ENCODE measurements at regions not wholly inside any gene's neighbourhood (a gene's known extent, or its start where the extent isn't known, plus 50 kb on each side); places are given as distances from the start of the nearest gene placed in this dataset.

DNA sequence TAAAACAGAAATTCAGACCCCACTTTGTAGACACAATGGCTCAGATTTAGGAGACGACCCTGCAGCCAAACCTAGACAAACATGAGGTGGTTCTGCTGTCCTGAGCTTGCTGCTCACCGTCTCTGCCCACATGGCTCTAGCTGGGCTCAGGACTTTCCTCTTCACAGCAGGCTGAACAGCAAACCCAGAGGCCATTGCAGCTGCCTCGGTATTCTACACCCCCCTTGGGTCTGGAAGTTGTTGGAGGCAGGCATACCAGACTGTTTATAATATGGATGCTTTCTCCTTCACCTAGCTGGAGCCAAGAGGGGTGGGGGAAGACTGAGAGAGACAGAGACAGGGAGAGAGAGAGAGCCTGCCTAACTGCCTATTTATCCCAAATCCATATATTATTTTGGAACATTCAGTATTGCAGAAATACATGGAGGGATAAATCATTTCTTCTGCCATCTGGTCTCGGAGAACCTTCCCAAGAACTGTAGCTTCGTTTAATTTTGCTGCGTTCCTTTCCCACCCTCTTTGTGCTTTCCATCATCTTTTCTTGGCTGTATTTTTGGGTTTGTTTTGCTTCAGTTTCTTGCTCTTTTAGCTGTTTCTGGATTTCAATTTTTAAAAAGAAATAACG is 628.2 kb upstream of the RBFOX1 start:
- no peak overlapping the region for H3K9ac ChIP-seq (ENCODE audit: low read depth, low read length)
- no peaks in the 10 kb centered on the region for H4K20me1 ChIP-seq (ENCODE audit: insufficient read depth, low read length)
- H2AK5ac ChIP-seq (ENCODE audit: low read depth, low read length), result no peak overlapping the region
- intact Hi-C loops (cut with micrococcal nuclease) (no loop called here), dilution Hi-C loops (cut with HindIII; ENCODE audit: low sequenced_read_pairs, unreplicated experiment) (no loop called here), in situ Hi-C loops (cut with MboI; ENCODE audit: low sequenced_read_pairs) (no loop called here)
- no peak overlapping the region for H2BK120ac ChIP-seq (ENCODE audit: low read depth, low read length)
- DNase-seq (no peak), ATAC-seq (ENCODE audit: low read depth) (no peak)
- no peak overlapping the region for H3K4ac ChIP-seq (ENCODE audit: low read depth, low read length)
- no peak overlapping the region for H4K8ac ChIP-seq (ENCODE audit: low read depth in 2 of 2, low read length in 2 of 2)
- no peak overlapping the region for H3K4me3 ChIP-seq (ENCODE audit: insufficient read depth, low read depth, low read length)
- no peak overlapping the region for H3K4me2 ChIP-seq (ENCODE audit: low read depth, low read length)
- H3K14ac ChIP-seq (replicated peaks; ENCODE audit: low read depth, low read length), result no peak overlapping the region
- no CpG with 5 or more reads among the region's 7 CpGs for WGBS, 2 experiments (ENCODE audit: extremely low coverage in 2 of 2, insufficient read length in 1 of 2)
- no peak overlapping the region for H2BK20ac ChIP-seq (ENCODE audit: low read depth, low read length)
- H2BK5ac ChIP-seq (ENCODE audit: low read depth, low read length, poor library complexity, severe bottlenecking), result no peak overlapping the region
- H3K4me1 ChIP-seq (ENCODE audit: control insufficient read depth, insufficient read depth, low read length), result no peaks in the 10 kb centered on the region
- no peak overlapping the region for H2BK15ac ChIP-seq (ENCODE audit: low read depth, low read length)
- peaks cover 14% of the 10 kb centered on the region for H3K9me3 ChIP-seq (ENCODE audit: control insufficient read depth, insufficient read depth, low read length)
- no peak overlapping the region for H3K56ac ChIP-seq (ENCODE audit: extremely low read depth, insufficient read depth, low read length)
- no peak overlapping the region for H2AK9ac ChIP-seq (replicated peaks; ENCODE audit: low read depth, low read length, poor library complexity)
- H3K9me1 ChIP-seq (ENCODE audit: insufficient read depth, low read length), result no peaks in the 10 kb centered on the region
- H4K5ac ChIP-seq (ENCODE audit: low read depth, low read length), result no peak overlapping the region
- ChIA-PET POLR2A (ENCODE audit: unreplicated experiment) (no interaction called here), CTCF (no interaction called here)
- no peaks in the 10 kb centered on the region for H3K27me3 ChIP-seq (ENCODE audit: control insufficient read depth, insufficient read depth, low read length)
- H3K27ac ChIP-seq (ENCODE audit: insufficient read depth, low read length), result no peak overlapping the region
- no peak overlapping the region for H3K18ac ChIP-seq (ENCODE audit: low read depth, low read length)
- H3K79me1 ChIP-seq (ENCODE audit: low read depth in 1 of 2, low read length in 2 of 2), result no peaks in the 10 kb centered on the region
- H3K23ac ChIP-seq (ENCODE audit: low read depth, low read length), result no peak overlapping the region
- TF ChIP-seq MAZ (IDR thresholded peaks at IDR 0.05; ENCODE audit: borderline replicate concordance, low read depth, low read length), result no peak
- TF ChIP-seq BHLHE40 (IDR thresholded peaks at IDR 0.05; ENCODE audit: low read depth, low read length), result no peak
- TF ChIP-seq MXI1 (IDR thresholded peaks at IDR 0.05; ENCODE audit: borderline replicate concordance, low read depth, low read length), result no peak
- TF ChIP-seq RFX5 (IDR thresholded peaks at IDR 0.05; ENCODE audit: low read depth, low read length), result no peak
- no peak for TF ChIP-seq RAD21 (IDR thresholded peaks at IDR 0.05; ENCODE audit: low read length)
- TF ChIP-seq MAFK (IDR thresholded peaks at IDR 0.05; ENCODE audit: low read depth, low read length), result no peak
- no peaks in the 10 kb centered on the region for H3K36me3 ChIP-seq (ENCODE audit: control insufficient read depth, insufficient read depth, low read length)
- H4K91ac ChIP-seq (ENCODE audit: insufficient read depth, low read depth, low read length), result no peak overlapping the region
- no peak overlapping the region for H2AFZ ChIP-seq (replicated peaks; ENCODE audit: low read length, poor library complexity)
- BruUV-seq (replicated peaks), result no TSS peak
